ENCODE measurements at regions not wholly inside any gene's neighbourhood (a gene's known extent, or its start where the extent isn't known, plus 50 kb on each side); places are given as distances from the start of the nearest gene placed in this dataset.

- TF ChIP-seq CTCF (IDR thresholded peaks at IDR 0.05) (no peak), EP300 (IDR thresholded peaks at IDR 0.05) (no peak)
Measured at GRCh38 chr16:17038415-17038814, 432.3 kb downstream of the XYLT1 start.
